IMR-90 (cell line): ENCODE measurements at regions not wholly inside any gene's neighbourhood (a gene's known extent, or its start where the extent isn't known, plus 50 kb on each side); places are given as distances from the start of the nearest gene placed in this dataset.

Experiments
- ATAC-seq: fragments of 200-7000 bp; cut with Tn5 transposase; 2 replicates; pipeline ENCODE4 v1.9.1; 2020; ENCODE audit warnings: low read depth, mild to moderate bottlenecking, moderate library complexity
- BruUV-seq: library from RNA; stranded (reverse); fragments of 400-500 nt; replicated peaks from 2 replicates; lab custom pipeline; 2021; lab: Mats Ljungman, UMichigan
- CTCF ChIA-PET: fragments of 300-600 bp; formaldehyde crosslinking; extraction: SDS; loops from one replicate; lab custom pipeline; 2021; ENCODE audit warnings: antibody characterized with exemption; lab: Yijun Ruan, JAX
- POLR2A ChIA-PET: fragments of 300-600 bp; sonication (Branson Sonifier 250); formaldehyde crosslinking; loops from one replicate; lab custom pipeline; 2022; ENCODE audit warnings: antibody characterized with exemption; ENCODE audit not compliant: unreplicated experiment; lab: Charles Lee
- DNase-seq: peaks from one replicate; pipeline ENCODE4 v3.0.0; 2013
- H2AFZ ChIP-seq: replicated peaks from 2 replicates; pipeline ENCODE3; 2013; ENCODE audit warnings: low read length, mild to moderate bottlenecking; ENCODE audit not compliant: poor library complexity
- H2AK5ac ChIP-seq: 2 replicates; pipeline ENCODE4 v1.6.1; 2013; ENCODE audit warnings: low read depth, low read length, inconsistent platforms
- H2AK9ac ChIP-seq: replicated peaks from 2 replicates; pipeline ENCODE3; 2013; ENCODE audit warnings: mild to moderate bottlenecking, low read depth, low read length, moderate library complexity; ENCODE audit not compliant: poor library complexity
- H2BK120ac ChIP-seq: 2 replicates; pipeline ENCODE4 v1.6.1; 2013; ENCODE audit warnings: low read depth, low read length, inconsistent platforms
- H2BK15ac ChIP-seq: 3 replicates; pipeline ENCODE4 v1.6.1; 2013; ENCODE audit warnings: low read depth, low read length, inconsistent platforms
- H2BK20ac ChIP-seq: 2 replicates; pipeline ENCODE4 v1.6.1; 2013; ENCODE audit warnings: low read depth, mild to moderate bottlenecking, inconsistent platforms, low read length, moderate library complexity
- H2BK5ac ChIP-seq: 2 replicates; pipeline ENCODE4 v1.6.1; 2013; ENCODE audit warnings: mild to moderate bottlenecking, low read depth, low read length, inconsistent platforms; ENCODE audit not compliant: poor library complexity, severe bottlenecking
- H3K14ac ChIP-seq: replicated peaks from 2 replicates; pipeline ENCODE4 v1.6.1; 2013; ENCODE audit warnings: low read depth, low read length, inconsistent platforms
- H3K18ac ChIP-seq: 2 replicates; pipeline ENCODE4 v1.6.1; 2013; ENCODE audit warnings: low read depth, low read length, control low read depth
- H3K23ac ChIP-seq: 2 replicates; pipeline ENCODE4 v1.6.1; 2013; ENCODE audit warnings: low read depth, low read length, inconsistent platforms
- H3K27ac ChIP-seq: 2 replicates; pipeline ENCODE4 v1.5.1; 2013; ENCODE audit warnings: mild to moderate bottlenecking, control low read depth, low read length; ENCODE audit not compliant: insufficient read depth
- H3K27me3 ChIP-seq: 2 replicates; pipeline ENCODE4 v1.6.1; 2013; ENCODE audit warnings: low read length; ENCODE audit not compliant: control insufficient read depth, insufficient read depth
- H3K36me3 ChIP-seq: 2 replicates; pipeline ENCODE4 v1.6.1; 2013; ENCODE audit warnings: low read length, mixed read lengths; ENCODE audit not compliant: control insufficient read depth, insufficient read depth
- H3K4ac ChIP-seq: 2 replicates; pipeline ENCODE4 v1.6.1; 2013; ENCODE audit warnings: low read depth, low read length, inconsistent platforms
- H3K4me1 ChIP-seq: 2 replicates; pipeline ENCODE4 v1.6.1; 2013; ENCODE audit warnings: low read length, mixed read lengths; ENCODE audit not compliant: control insufficient read depth, insufficient read depth
- H3K4me2 ChIP-seq: 2 replicates; pipeline ENCODE4 v1.6.1; 2013; ENCODE audit warnings: low read depth, mild to moderate bottlenecking, control low read depth, low read length, moderate library complexity
- H3K4me3 ChIP-seq: 2 replicates; pipeline ENCODE4 v1.5.1; 2013; ENCODE audit warnings: low read depth, mild to moderate bottlenecking, control low read depth, low read length, moderate library complexity; ENCODE audit not compliant: insufficient read depth
- H3K56ac ChIP-seq: 2 replicates; pipeline ENCODE4 v1.6.1; 2013; ENCODE audit warnings: low read length, inconsistent platforms; ENCODE audit not compliant: insufficient read depth; ENCODE audit errors: extremely low read depth
- H3K79me1 ChIP-seq, 2 experiments: 2 replicates each; pipeline ENCODE4 v1.6.1; 2013; ENCODE audit warnings: low read length in 2 of 2, inconsistent platforms in 1 of 2, low read depth in 1 of 2
- H3K9ac ChIP-seq: 2 replicates; pipeline ENCODE4 v1.6.1; 2013; ENCODE audit warnings: low read depth, low read length, control low read depth
- H3K9me1 ChIP-seq: 2 replicates; pipeline ENCODE4 v1.6.1; 2013; ENCODE audit warnings: low read length, inconsistent platforms; ENCODE audit not compliant: insufficient read depth
- H3K9me3 ChIP-seq: 2 replicates; pipeline ENCODE4 v1.6.1; 2013; ENCODE audit warnings: low read length; ENCODE audit not compliant: control insufficient read depth, insufficient read depth
- H4K20me1 ChIP-seq: 2 replicates; pipeline ENCODE4 v1.6.1; 2013; ENCODE audit warnings: low read length, inconsistent platforms; ENCODE audit not compliant: insufficient read depth
- H4K5ac ChIP-seq: 2 replicates; pipeline ENCODE4 v1.6.1; 2013; ENCODE audit warnings: mild to moderate bottlenecking, low read depth, low read length, control low read depth
- H4K8ac ChIP-seq, 2 experiments: 2 replicates each; pipeline ENCODE4 v1.6.1; 2013; ENCODE audit warnings: low read depth in 2 of 2, low read length in 2 of 2, control low read depth in 1 of 2, inconsistent platforms in 1 of 2
- H4K91ac ChIP-seq: 2 replicates; pipeline ENCODE4 v1.6.1; 2013; ENCODE audit warnings: low read depth, low read length, inconsistent platforms; ENCODE audit not compliant: insufficient read depth
- CEBPB ChIP-seq: IDR thresholded peaks from 2 replicates; pipeline ENCODE4 v1.6.1; 2012; ENCODE audit warnings: low read depth, low read length, improper control_type of control experiment
- CTCF ChIP-seq: conservative IDR thresholded peaks from 2 replicates; pipeline ENCODE4 v1.5.1; 2012; ENCODE audit warnings: mild to moderate bottlenecking, low read depth, low read length, improper control_type of control experiment
- ELK1 ChIP-seq: fragments of 150-350 bp; IDR thresholded peaks from 2 replicates; pipeline ENCODE4 v1.6.1; 2016; ENCODE audit warnings: low read depth, mild to moderate bottlenecking, low read length, moderate library complexity, borderline replicate concordance
- FOS ChIP-seq: fragments of 150-350 bp; IDR thresholded peaks from 2 replicates; pipeline ENCODE4 v1.6.1; 2016; ENCODE audit warnings: low read depth, low read length
- MAFK ChIP-seq: IDR thresholded peaks from 2 replicates; pipeline ENCODE4 v1.6.1; 2012; ENCODE audit warnings: low read depth, low read length, improper control_type of control experiment
- MAZ ChIP-seq: IDR thresholded peaks from 2 replicates; pipeline ENCODE4 v1.6.1; 2012; ENCODE audit warnings: low read depth, mild to moderate bottlenecking, low read length, improper control_type of control experiment, moderate library complexity, borderline replicate concordance
- MXI1 ChIP-seq: IDR thresholded peaks from 2 replicates; pipeline ENCODE4 v1.6.1; 2012; ENCODE audit warnings: low read depth, mild to moderate bottlenecking, low read length, moderate library complexity, borderline replicate concordance
- NFE2L2 ChIP-seq: fragments of 150-350 bp; IDR thresholded peaks from 2 replicates; pipeline ENCODE4 v1.6.1; 2016; ENCODE audit warnings: low read depth, mild to moderate bottlenecking, low read length
- RAD21 ChIP-seq: IDR thresholded peaks from 2 replicates; pipeline ENCODE4 v1.6.1; 2012; ENCODE audit warnings: low read length, improper control_type of control experiment
- WGBS, 2 experiments: methylation state at CpG; one replicate each; pipeline versions ENCODE4 v1.1.5 to v1.1.7; 2013; ENCODE audit warnings: missing lambda C conversion rate in 2 of 2; ENCODE audit not compliant: insufficient read length in 1 of 2; ENCODE audit errors: extremely low coverage in 2 of 2; 5-methylcytosine and 5-hydroxymethylcytosine counted together
- dilution Hi-C: fragments of 300-500 bp; cut with HindIII; formaldehyde crosslinking; loops from one replicate; pipeline ENCODE4 v1.14.3; 2018; ENCODE audit warnings: low sequenced_read_pairs; ENCODE audit not compliant: unreplicated experiment
- in situ Hi-C: fragments of 300-500 bp; cut with MboI; formaldehyde crosslinking; loops from 3 replicates; pipeline ENCODE4 v1.14.3; 2019; ENCODE audit warnings: low sequenced_read_pairs, inconsistent platforms, mixed read lengths
- intact Hi-C: fragments of 100-400 bp; cut with micrococcal nuclease; formaldehyde crosslinking; loops from 2 replicates; pipeline ENCODE4 v1.10.0; 2022

GRCh38 chr10:33387720-33388119, 53.3 kb upstream of the NRP1 start:
- H3K27ac ChIP-seq: no peak overlapping the region
- no peak for ATAC-seq
- no peak overlapping the region for H3K18ac ChIP-seq
- H2BK20ac ChIP-seq: no peak overlapping the region
- H3K27me3 ChIP-seq: peaks cover 1% of the 10 kb centered on the region
- no peak overlapping the region for H4K91ac ChIP-seq
- H3K4me3 ChIP-seq: no peak overlapping the region
- H4K8ac ChIP-seq: no peak overlapping the region
- no peak overlapping the region for H2BK15ac ChIP-seq
- no peak overlapping the region for H2BK5ac ChIP-seq
- intact Hi-C loops (no loop called here), dilution Hi-C loops (no loop called here), in situ Hi-C loops (no loop called here)
- DNase-seq: no peak
- H3K9me1 ChIP-seq: no peaks in the 10 kb centered on the region
- no peak overlapping the region for H3K56ac ChIP-seq
- no TSS peak for BruUV-seq
- no peaks in the 10 kb centered on the region for H3K9me3 ChIP-seq
- H3K23ac ChIP-seq: no peak overlapping the region
- POLR2A ChIA-PET: no interaction called here
- no peak overlapping the region for H3K9ac ChIP-seq
- no peaks in the 10 kb centered on the region for H4K20me1 ChIP-seq
- H3K36me3 ChIP-seq: no peaks in the 10 kb centered on the region
- H3K4me1 ChIP-seq: peaks cover 2% of the 10 kb centered on the region; the same call in 1 of the 2 replicates
- CTCF ChIA-PET: no interaction called here
- WGBS, 2 experiments: no CpG with 5 or more reads among the region's 5 CpGs
- no peak overlapping the region for H3K4ac ChIP-seq
- no peak overlapping the region for H2AK5ac ChIP-seq
- no peak overlapping the region for H2AK9ac ChIP-seq
- no peaks in the 10 kb centered on the region for H3K79me1 ChIP-seq
- no peak overlapping the region for H2BK120ac ChIP-seq
- H3K4me2 ChIP-seq: no peak overlapping the region
- H2AFZ ChIP-seq: no peak overlapping the region
- H3K14ac ChIP-seq: no peak overlapping the region
- H4K5ac ChIP-seq: no peak overlapping the region
- TF ChIP-seq ELK1: no peak
- TF ChIP-seq NFE2L2: no peak
- no peak for TF ChIP-seq MXI1
- TF ChIP-seq CEBPB: no peak
- TF ChIP-seq MAFK: no peak
- TF ChIP-seq CTCF: no peak
- no peak for TF ChIP-seq RAD21
- TF ChIP-seq MAZ: no peak
- no peak for TF ChIP-seq FOS
